UCSD-AML1 (cell line): ENCODE measurements at regions not wholly inside any gene's neighbourhood (a gene's known extent, or its start where the extent isn't known, plus 50 kb on each side); places are given as distances from the start of the nearest gene placed in this dataset.

Experiments used
- DNase-seq: peaks from one replicate; lab custom pipeline; 2025; ENCODE audit not compliant: unreplicated experiment; lab: John Stamatoyannopoulos, UW

GRCh38 chr18:2441544-2441943 lies 129.8 kb downstream of the METTL4 start:
- DNase-seq = no peak

- DNase-seq = no peak
Observed at GRCh38 chr18:2442006-2442405, 129.3 kb downstream of the METTL4 start.

- DNase-seq = no peak
Observed at GRCh38 chr18:2442726-2443275, 128.5 kb downstream of the METTL4 start.

GRCh38 chr18:2444201-2444875 lies 127.0 kb downstream of the METTL4 start:
- DNase-seq = no peak

GRCh38 chr18:2448565-2449151 lies 122.6 kb downstream of the METTL4 start:
- DNase-seq = no peak

- no peak for DNase-seq
Observed at GRCh38 chr18:2451556-2451955, 119.7 kb downstream of the METTL4 start.

- DNase-seq = no peak
Observed at GRCh38 chr18:2459886-2460285, 111.4 kb downstream of the METTL4 start.

GRCh38 chr18:2466978-2467377 lies 104.3 kb downstream of the METTL4 start:
- DNase-seq = no peak

GRCh38 chr18:2468051-2468450 lies 103.3 kb downstream of the METTL4 start:
- DNase-seq = no peak

GRCh38 chr18:2471523-2471922 lies 99.8 kb downstream of the METTL4 start:
- DNase-seq = no peak

GRCh38 chr18:2478662-2479061 lies 92.6 kb downstream of the METTL4 start:
- DNase-seq = no peak

- DNase-seq = no peak
Observed at GRCh38 chr18:2480536-2480935, 90.8 kb downstream of the METTL4 start.

- no peak for DNase-seq
Observed at GRCh38 chr18:2482706-2483475, 88.4 kb downstream of the METTL4 start.

- no peak for DNase-seq
Observed at GRCh38 chr18:2485983-2486382, 85.3 kb downstream of the METTL4 start.

- no peak for DNase-seq
Observed at GRCh38 chr18:2486426-2486825, 84.9 kb downstream of the METTL4 start.
